ENCODE measurements at regions not wholly inside any gene's neighbourhood (a gene's known extent, or its start where the extent isn't known, plus 50 kb on each side); places are given as distances from the start of the nearest gene placed in this dataset.

GRCh38 chr12:125269276-125269675 lies 204.0 kb downstream of the AACS start:
- H3K4me3 ChIP-seq (ENCODE audit: control extremely low read depth in 1 of 5, extremely low read depth in 1 of 5, insufficient read depth in 1 of 5, low read depth in 2 of 5, low read length in 4 of 5), result no peak overlapping the region
- H3K27me3 ChIP-seq (replicated peaks in 1 of 4; ENCODE audit: control extremely low read depth in 1 of 4, control insufficient read depth in 3 of 4, insufficient read depth in 4 of 4, low read length in 3 of 4), result no peaks in the 10 kb centered on the region
- no peak overlapping the region for H3K9ac ChIP-seq (ENCODE audit: low read length)
- Mint-ChIP-seq H3K4me1 (no peaks in the 10 kb centered on the region), H3K27ac (no peak overlapping the region), H3K4me3 (no peak overlapping the region), H3K9me3 (ENCODE audit: insufficient read depth) (no peaks in the 10 kb centered on the region), H3K27me3 (peaks cover 11% of the 10 kb centered on the region)
- ChIA-PET CTCF (no interaction called here), POLR2A (no interaction called here)
- H3K4me2 ChIP-seq (replicated peaks; ENCODE audit: low read depth, low read length, poor library complexity, severe bottlenecking), result no peak overlapping the region
- no peaks in the 10 kb centered on the region for H3K4me1 ChIP-seq (ENCODE audit: control insufficient read depth in 2 of 2, insufficient read depth in 2 of 2, low read length in 2 of 2)
- no peaks in the 10 kb centered on the region for H3K9me3 ChIP-seq (ENCODE audit: control extremely low read depth in 1 of 3, control insufficient read depth in 2 of 3, insufficient read depth in 1 of 3, low read length in 2 of 3)
- no peak overlapping the region for H3K27ac ChIP-seq (ENCODE audit: low read length in 2 of 2)
- ATAC-seq (ENCODE audit: low read depth), result no peak
- 60% methylated on average over 5 of the region's 5 CpGs for WGBS (ENCODE audit: insufficient coverage)
- TF ChIP-seq EZH2 (IDR thresholded peaks at IDR 0.05; ENCODE audit: borderline replicate concordance, insufficient read depth, low read depth, low read length, poor library complexity, severe bottlenecking), result no peak
- TF ChIP-seq, protein P1, sequence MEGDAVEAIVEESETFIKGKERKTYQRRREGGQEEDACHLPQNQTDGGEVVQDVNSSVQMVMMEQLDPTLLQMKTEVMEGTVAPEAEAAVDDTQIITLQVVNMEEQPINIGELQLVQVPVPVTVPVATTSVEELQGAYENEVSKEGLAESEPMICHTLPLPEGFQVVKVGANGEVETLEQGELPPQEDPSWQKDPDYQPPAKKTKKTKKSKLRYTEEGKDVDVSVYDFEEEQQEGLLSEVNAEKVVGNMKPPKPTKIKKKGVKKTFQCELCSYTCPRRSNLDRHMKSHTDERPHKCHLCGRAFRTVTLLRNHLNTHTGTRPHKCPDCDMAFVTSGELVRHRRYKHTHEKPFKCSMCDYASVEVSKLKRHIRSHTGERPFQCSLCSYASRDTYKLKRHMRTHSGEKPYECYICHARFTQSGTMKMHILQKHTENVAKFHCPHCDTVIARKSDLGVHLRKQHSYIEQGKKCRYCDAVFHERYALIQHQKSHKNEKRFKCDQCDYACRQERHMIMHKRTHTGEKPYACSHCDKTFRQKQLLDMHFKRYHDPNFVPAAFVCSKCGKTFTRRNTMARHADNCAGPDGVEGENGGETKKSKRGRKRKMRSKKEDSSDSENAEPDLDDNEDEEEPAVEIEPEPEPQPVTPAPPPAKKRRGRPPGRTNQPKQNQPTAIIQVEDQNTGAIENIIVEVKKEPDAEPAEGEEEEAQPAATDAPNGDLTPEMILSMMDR (IDR thresholded peaks at IDR 0.05), result no peak
- H3K36me3 ChIP-seq (replicated peaks in 1 of 2; ENCODE audit: control extremely low read depth in 1 of 2, control insufficient read depth in 1 of 2, extremely low read depth in 1 of 2, insufficient read depth in 2 of 2, low read length in 1 of 2), result no peaks in the 10 kb centered on the region
- no peaks in the 10 kb centered on the region for H3K79me2 ChIP-seq (ENCODE audit: control insufficient read depth, insufficient read depth, low read length)
- no peak overlapping the region for H2AFZ ChIP-seq (ENCODE audit: insufficient read depth, low read depth, low read length, poor library complexity, severe bottlenecking)
- intact Hi-C loops (cut with micrococcal nuclease), result no loop called here
- no peaks in the 10 kb centered on the region for H4K20me1 ChIP-seq (ENCODE audit: control insufficient read depth, insufficient read depth, low read length, poor library complexity, severe bottlenecking)
- no peak for DNase-seq

DNA sequence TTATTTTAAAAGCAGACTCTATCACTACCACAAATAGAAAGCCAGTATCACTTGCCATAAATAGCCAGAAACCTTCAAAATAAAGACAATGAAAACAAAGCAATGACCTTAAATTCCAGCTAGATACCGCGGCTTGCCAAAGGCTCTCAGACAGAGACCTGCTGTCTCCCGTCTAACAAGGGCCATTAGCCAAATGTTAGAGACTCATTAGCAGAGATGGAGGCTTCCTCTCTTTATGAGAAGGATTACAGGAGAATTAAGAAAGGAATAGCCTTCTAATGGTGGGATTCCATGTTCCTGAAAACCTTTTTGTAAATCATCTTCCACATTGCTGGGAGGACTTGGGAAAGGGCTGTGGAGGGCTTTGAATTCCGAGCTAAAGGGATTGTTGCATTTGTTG lies 206.7 kb downstream of the AACS start:
- DNase-seq (no peak), ATAC-seq (ENCODE audit: low read depth) (no peak)
- CTCF ChIA-PET, result no interaction called here
- H3K9me3 ChIP-seq (ENCODE audit: control extremely low read depth in 1 of 3, control insufficient read depth in 2 of 3, insufficient read depth in 1 of 3, low read length in 2 of 3), result no peaks in the 10 kb centered on the region
- TF ChIP-seq, protein P1 (IDR thresholded peaks at IDR 0.05), result no peak
- TF ChIP-seq EZH2 (IDR thresholded peaks at IDR 0.05; ENCODE audit: borderline replicate concordance, insufficient read depth, low read depth, low read length, poor library complexity, severe bottlenecking), result no peak
- no peak overlapping the region for H3K27ac Mint-ChIP-seq
- H2AFZ ChIP-seq (ENCODE audit: insufficient read depth, low read depth, low read length, poor library complexity, severe bottlenecking), result no peak overlapping the region
- no peak overlapping the region for H3K9ac ChIP-seq (ENCODE audit: low read length)
- no peaks in the 10 kb centered on the region for H3K4me1 ChIP-seq (ENCODE audit: control insufficient read depth in 2 of 2, insufficient read depth in 2 of 2, low read length in 2 of 2)
- no peaks in the 10 kb centered on the region for H4K20me1 ChIP-seq (ENCODE audit: control insufficient read depth, insufficient read depth, low read length, poor library complexity, severe bottlenecking)
- H3K27me3 ChIP-seq (replicated peaks in 1 of 4; ENCODE audit: control extremely low read depth in 1 of 4, control insufficient read depth in 3 of 4, insufficient read depth in 4 of 4, low read length in 3 of 4), result no peaks in the 10 kb centered on the region
- H3K36me3 ChIP-seq (replicated peaks in 1 of 2; ENCODE audit: control extremely low read depth in 1 of 2, control insufficient read depth in 1 of 2, extremely low read depth in 1 of 2, insufficient read depth in 2 of 2, low read length in 1 of 2), result no peaks in the 10 kb centered on the region
- peaks cover 13% of the 10 kb centered on the region for H3K27me3 Mint-ChIP-seq
- H3K4me3 ChIP-seq (ENCODE audit: control extremely low read depth in 1 of 5, extremely low read depth in 1 of 5, insufficient read depth in 1 of 5, low read depth in 2 of 5, low read length in 4 of 5), result no peak overlapping the region
- WGBS (ENCODE audit: insufficient coverage), result 73% methylated on average over 4 of the region's 4 CpGs
- POLR2A ChIA-PET, result no interaction called here
- no peak overlapping the region for H3K4me2 ChIP-seq (replicated peaks; ENCODE audit: low read depth, low read length, poor library complexity, severe bottlenecking)
- no peaks in the 10 kb centered on the region for H3K79me2 ChIP-seq (ENCODE audit: control insufficient read depth, insufficient read depth, low read length)
- no peaks in the 10 kb centered on the region for H3K9me3 Mint-ChIP-seq (ENCODE audit: insufficient read depth)
- no peaks in the 10 kb centered on the region for H3K4me1 Mint-ChIP-seq
- no peak overlapping the region for H3K4me3 Mint-ChIP-seq
- intact Hi-C loops (cut with micrococcal nuclease), result no loop called here
- no peak overlapping the region for H3K27ac ChIP-seq (ENCODE audit: low read length in 2 of 2)

All from B cell (primary cell).